ENCODE measurements at regions not wholly inside any gene's neighbourhood (a gene's known extent, or its start where the extent isn't known, plus 50 kb on each side); places are given as distances from the start of the nearest gene placed in this dataset.

DNA sequence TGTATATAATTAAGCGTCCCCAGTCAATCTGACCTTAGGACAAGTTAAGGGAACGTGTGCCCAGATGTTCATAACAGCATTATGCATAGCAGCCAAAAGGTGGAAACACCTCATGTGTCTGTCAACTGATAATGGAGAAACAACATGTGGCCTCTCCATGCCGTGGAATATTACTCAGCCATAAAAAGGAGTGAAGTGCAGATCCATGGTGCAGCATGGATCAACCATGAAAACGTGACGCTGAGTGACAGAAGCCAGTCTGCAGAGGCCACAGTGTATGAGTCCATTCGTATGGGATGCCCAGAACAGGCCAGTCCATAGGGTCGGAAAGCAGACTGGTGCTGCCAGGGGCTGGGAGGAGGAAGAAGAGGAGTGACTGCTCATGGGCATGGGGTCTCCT is 161.0 kb upstream of the CIBAR2 start:
- TF ChIP-seq POLR2A (IDR thresholded peaks at IDR 0.05; ENCODE audit: low read depth, low read length) = no peak
- no peak for TF ChIP-seq POLR2AphosphoS5 (IDR thresholded peaks at IDR 0.05; ENCODE audit: low read depth, low read length)
- no peak for TF ChIP-seq TAF1 (IDR thresholded peaks at IDR 0.05; ENCODE audit: low read depth, low read length)
- no peak for TF ChIP-seq SPI1 (IDR thresholded peaks at IDR 0.05; ENCODE audit: low read depth, low read length)

Data from GM12891 (cell line).